AG09319 (cell line): ENCODE measurements at regions not wholly inside any gene's neighbourhood (a gene's known extent, or its start where the extent isn't known, plus 50 kb on each side); places are given as distances from the start of the nearest gene placed in this dataset.

ENCODE experiments used
- DNase-seq: peaks from one replicate; pipeline ENCODE4 v3.0.0-alpha.2; 2010; ENCODE audit warnings: low read depth; ENCODE audit errors: extremely low read depth
- CTCF ChIP-seq: IDR thresholded peaks from 2 replicates; pipeline ENCODE4 v1.5.1; 2011; ENCODE audit warnings: low read depth, mild to moderate bottlenecking, inconsistent platforms, low read length, moderate library complexity

GRCh38 chr6:85111481-85112011 lies 338.3 kb upstream of the NT5E start:
- TF ChIP-seq CTCF: no peak
- DNase-seq: no peak

- no peak for DNase-seq
- TF ChIP-seq CTCF: no peak
Measured at GRCh38 chr6:85110943-85111342, 338.9 kb upstream of the NT5E start.

- no peak for TF ChIP-seq CTCF
Measured at GRCh38 chr6:85107701-85108100, 342.2 kb upstream of the NT5E start.

GRCh38 chr6:85096976-85097375 lies 332.6 kb upstream of the TBX18 start:
- no peak for TF ChIP-seq CTCF
- DNase-seq: no peak

More at GRCh38 chr6:85107701-85108100, 342.2 kb upstream of the NT5E start:
- no peak for DNase-seq

GRCh38 chr6:85092226-85092625 lies 327.8 kb upstream of the TBX18 start:
- no peak for DNase-seq

GRCh38 chr6:85089255-85089654 lies 324.9 kb upstream of the TBX18 start:
- no peak for TF ChIP-seq CTCF
- DNase-seq: no peak

More at GRCh38 chr6:85092226-85092625, 327.8 kb upstream of the TBX18 start:
- no peak for TF ChIP-seq CTCF

GRCh38 chr6:85085875-85086274 lies 321.5 kb upstream of the TBX18 start:
- TF ChIP-seq CTCF: no peak
- no peak for DNase-seq
